D721Med (cell line): ENCODE measurements at regions not wholly inside any gene's neighbourhood (a gene's known extent, or its start where the extent isn't known, plus 50 kb on each side); places are given as distances from the start of the nearest gene placed in this dataset.

Experiments
- DNase-seq: peaks from one replicate; pipeline ENCODE4 v3.0.0; 2011; ENCODE audit warnings: low spot score; ENCODE audit not compliant: insufficient read length
- FAIRE-seq: peaks from 2 replicates; lab custom pipeline; 2011; peaks lifted over from hg19 to GRCh38; lab: Jason Lieb, UNC
- CTCF ChIP-seq: IDR thresholded peaks from 2 replicates; pipeline ENCODE4 v1.5.1; 2012; ENCODE audit warnings: mild to moderate bottlenecking, control low read depth; ENCODE audit not compliant: insufficient read depth; ENCODE audit errors: missing control alignments

DNA sequence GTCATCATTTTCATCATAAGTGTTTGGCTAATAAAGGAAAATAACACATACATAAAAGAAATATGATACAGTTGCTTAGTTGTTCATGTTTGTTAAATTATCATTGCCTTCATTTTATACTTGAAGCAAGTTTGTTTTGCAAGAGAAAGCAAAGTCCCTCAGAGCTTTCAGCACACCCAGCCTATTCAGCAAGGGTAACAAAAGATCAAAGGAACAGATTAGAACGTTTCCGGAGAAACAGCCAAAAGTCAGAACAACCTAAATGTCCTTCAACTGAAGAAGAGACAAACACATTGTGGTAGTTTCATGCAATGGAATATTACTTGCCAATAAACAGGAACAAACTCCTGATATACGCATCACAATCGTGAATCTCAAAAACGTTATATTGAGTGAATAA lies 380.7 kb downstream of the MZT1 start:
- FAIRE-seq, result peak; percentile 29
- TF ChIP-seq CTCF, result no peak
- no peak for DNase-seq

- no peak for FAIRE-seq
- TF ChIP-seq CTCF, result no peak
- DNase-seq, result no peak
Measured at GRCh38 chr13:72342364-72342763, 385.1 kb downstream of the MZT1 start.

DNA sequence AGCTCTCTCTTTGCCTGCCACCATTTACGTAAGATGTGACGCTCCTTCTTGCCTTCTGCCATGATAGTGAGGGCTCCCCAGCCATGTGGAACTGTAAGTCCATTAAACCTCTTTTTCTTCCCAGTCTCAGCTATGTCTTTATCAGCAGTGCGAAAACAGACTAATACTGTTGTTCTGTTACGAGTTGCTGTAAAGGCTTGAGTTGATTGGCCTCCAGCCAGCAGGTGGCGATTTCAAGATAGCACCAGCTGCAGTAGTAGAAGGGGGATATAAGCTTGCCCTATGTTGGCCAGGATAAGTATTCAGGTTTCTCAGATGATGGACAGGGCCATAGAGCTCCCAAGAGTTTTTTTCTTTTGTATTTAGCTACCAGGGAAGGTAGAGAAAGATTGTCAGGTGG lies 385.5 kb downstream of the MZT1 start:
- TF ChIP-seq CTCF, result no peak
- no peak for FAIRE-seq
- DNase-seq, result no peak

DNA sequence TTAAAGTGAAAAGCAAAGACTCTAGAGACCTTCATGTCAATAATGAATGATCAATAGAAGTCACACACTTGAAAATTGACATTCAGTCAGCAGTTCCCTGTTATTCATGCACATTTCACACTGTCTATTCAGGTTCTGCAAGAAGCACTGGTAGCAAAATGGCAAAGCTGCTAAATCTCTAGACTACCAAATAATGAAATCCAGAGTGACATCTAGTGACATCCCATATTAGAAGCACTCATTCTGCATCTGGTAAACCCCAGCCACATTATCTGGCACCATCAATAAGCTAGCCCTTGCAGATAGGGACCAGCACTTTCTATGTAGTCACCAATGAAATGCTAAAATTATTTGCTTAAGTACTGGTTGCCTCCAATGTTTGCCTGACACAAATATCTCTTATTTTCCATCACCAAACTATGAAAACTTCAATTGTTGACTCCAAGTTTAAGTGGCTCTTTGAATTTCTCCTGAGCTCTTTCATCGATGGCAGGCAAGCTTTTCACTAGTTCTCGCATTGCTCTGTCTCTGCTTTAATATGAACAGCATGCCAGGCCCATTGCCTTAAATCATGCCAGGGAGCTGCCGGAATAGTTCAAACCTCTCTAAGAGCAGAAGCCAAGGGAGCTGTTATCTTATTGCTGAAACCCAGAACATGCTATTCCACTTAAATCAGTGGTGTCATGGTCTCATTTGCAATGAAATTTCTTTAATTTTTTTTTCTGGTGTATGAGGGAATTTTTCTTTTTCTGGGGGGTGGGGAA lies 409.9 kb downstream of the MZT1 start:
- no peak for TF ChIP-seq CTCF
- FAIRE-seq (no peak), DNase-seq (no peak)

GRCh38 chr13:72316716-72317115 lies 410.7 kb downstream of the MZT1 start:
- FAIRE-seq (no peak), DNase-seq (no peak)
- no peak for TF ChIP-seq CTCF

GRCh38 chr13:72315312-72315711 lies 412.1 kb downstream of the MZT1 start:
- DNase-seq (no peak), FAIRE-seq (no peak)
- TF ChIP-seq CTCF, result no peak

DNA sequence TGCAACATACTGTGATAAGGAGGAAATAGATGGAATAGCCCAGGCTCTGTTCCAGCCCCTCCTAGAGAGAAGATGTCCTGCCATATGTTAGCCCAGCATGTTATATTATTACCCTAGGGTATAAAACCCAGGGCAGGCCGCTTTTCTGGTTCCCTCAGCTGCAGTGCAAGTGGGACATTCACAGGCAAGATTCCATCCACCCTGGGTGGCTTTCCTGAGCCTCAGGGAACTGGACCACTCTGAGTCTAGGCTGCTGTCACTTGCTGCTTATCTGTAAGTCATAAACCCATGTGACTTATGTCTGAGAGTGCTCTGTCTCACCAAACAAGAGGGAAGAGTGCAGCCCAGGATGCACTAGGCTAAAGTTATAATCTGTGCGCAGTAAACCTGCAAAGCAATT lies 413.2 kb downstream of the MZT1 start:
- FAIRE-seq (no peak), DNase-seq (no peak)
- TF ChIP-seq CTCF, result no peak
